ENCODE measurements at regions not wholly inside any gene's neighbourhood (a gene's known extent, or its start where the extent isn't known, plus 50 kb on each side); places are given as distances from the start of the nearest gene placed in this dataset.
"Not testable (repeated sequence)": the region's sequence is repeated elsewhere in the genome, so short reads cannot be mapped to it uniquely, and the experiment has no call there.

DNA sequence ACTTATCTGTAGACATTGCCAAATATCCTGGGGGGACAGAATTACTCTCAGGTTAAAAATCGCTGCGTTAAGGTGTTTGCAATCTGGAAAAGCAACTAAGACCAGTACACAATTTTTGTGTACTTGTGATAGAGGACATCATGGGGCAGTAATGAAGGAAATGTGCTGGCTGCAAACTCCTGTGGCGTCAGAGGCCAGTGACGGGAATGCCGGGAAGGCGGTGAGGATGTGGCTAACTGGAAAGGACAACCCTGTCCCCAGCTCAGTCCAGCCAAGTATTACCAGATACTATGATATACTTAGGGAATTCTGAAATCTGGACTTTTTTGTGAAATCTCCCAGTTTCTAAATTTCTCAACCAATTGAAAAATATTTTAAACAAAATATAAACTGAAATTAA is 103.1 kb upstream of the NANOS1 start:
- Histone ChIP-seq H3K4me1 (no peaks in the 10 kb centered on the region), H3K36me3 (no peaks in the 10 kb centered on the region), H3K4me3 (no peak overlapping the region), H3K9me3 (no peaks in the 10 kb centered on the region), H3K27me3 (no peaks in the 10 kb centered on the region), H3K27ac (no peak overlapping the region)
- intact Hi-C loops (cut with DNase I; ENCODE audit: low total_unique reads), result no loop called here
- in situ Hi-C loops (cut with MboI; ENCODE audit: low sequenced_read_pairs in 4 of 4), result no loop called here
- no peak for DNase-seq
- no peak for TF ChIP-seq POLR2A (IDR thresholded peaks at IDR 0.05)
- no peak for TF ChIP-seq CTCF (IDR thresholded peaks at IDR 0.05 in 4 of 5, conservative IDR thresholded peaks at IDR 0.05 in 1 of 5)
- no peak for ATAC-seq

DNA sequence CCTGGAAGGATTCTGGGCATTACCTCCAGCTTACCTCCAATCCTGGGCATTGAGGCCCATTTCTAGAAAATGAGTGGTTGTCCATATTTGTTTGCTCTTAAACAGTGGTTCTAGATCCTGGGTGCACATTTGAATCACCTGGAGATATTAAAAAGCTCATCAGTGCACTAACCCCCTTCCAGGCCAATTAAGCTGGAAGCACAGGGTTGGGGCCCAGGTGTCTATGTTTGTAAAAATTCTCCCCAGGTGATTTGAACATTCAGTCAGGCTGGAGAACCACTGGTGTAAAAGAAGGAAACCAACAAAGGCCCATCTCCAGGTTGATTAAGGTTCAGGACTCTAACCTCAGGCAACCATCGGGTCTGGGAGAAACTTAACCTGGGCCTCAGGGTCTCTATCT is 102.6 kb upstream of the NANOS1 start:
- intact Hi-C loops (cut with DNase I; ENCODE audit: low total_unique reads), result no loop called here
- no peaks in the 10 kb centered on the region for H3K36me3 ChIP-seq
- TF ChIP-seq POLR2A (IDR thresholded peaks at IDR 0.05) (no peak), CTCF (IDR thresholded peaks at IDR 0.05 in 4 of 5, conservative IDR thresholded peaks at IDR 0.05 in 1 of 5) (no peak)
- H3K27me3 ChIP-seq, result no peaks in the 10 kb centered on the region
- DNase-seq (no peak), ATAC-seq (no peak)
- peaks cover 0 to 4% (median 0%) of the 10 kb centered on the region in 3 donors for H3K9me3 ChIP-seq
- H3K4me1 ChIP-seq, result no peaks in the 10 kb centered on the region
- in situ Hi-C loops (cut with MboI; ENCODE audit: low sequenced_read_pairs in 4 of 4), result no loop called here
- H3K27ac ChIP-seq, result no peak overlapping the region
- no peak overlapping the region for H3K4me3 ChIP-seq

GRCh38 chr10:118927321-118927720 is 102.2 kb upstream of the NANOS1 start:
- TF ChIP-seq POLR2A (IDR thresholded peaks at IDR 0.05), result no peak
- TF ChIP-seq CTCF (IDR thresholded peaks at IDR 0.05 in 4 of 5, conservative IDR thresholded peaks at IDR 0.05 in 1 of 5), result no peak
- in situ Hi-C loops (cut with MboI; ENCODE audit: low sequenced_read_pairs in 4 of 4), result no loop called here
- no peak for DNase-seq
- H3K4me1 ChIP-seq, result no peaks in the 10 kb centered on the region
- H3K27me3 ChIP-seq, result no peaks in the 10 kb centered on the region
- H3K4me3 ChIP-seq, result no peak overlapping the region
- peak in 1 of 2 donors; percentile 45 for ATAC-seq
- H3K9me3 ChIP-seq, result peaks cover 0 to 5% (median 0%) of the 10 kb centered on the region in 3 donors
- intact Hi-C loops (cut with DNase I; ENCODE audit: low total_unique reads), result no loop called here
- H3K36me3 ChIP-seq, result no peaks in the 10 kb centered on the region
- peak overlapping the region in 1 of 4 donors; percentile 17 for H3K27ac ChIP-seq

- Histone ChIP-seq H3K4me3 (peak overlapping the region in 1 of 4 donors; percentile 7), H3K4me1 (no peaks in the 10 kb centered on the region), H3K27me3 (no peaks in the 10 kb centered on the region), H3K9me3 (peaks cover 0 to 5% (median 0%) of the 10 kb centered on the region in 3 donors), H3K27ac (no peak overlapping the region), H3K36me3 (no peaks in the 10 kb centered on the region)
- DNase-seq, result no peak
- no peak for ATAC-seq
- in situ Hi-C loops (cut with MboI; ENCODE audit: low sequenced_read_pairs in 4 of 4), result no loop called here
- TF ChIP-seq CTCF (IDR thresholded peaks at IDR 0.05 in 4 of 5, conservative IDR thresholded peaks at IDR 0.05 in 1 of 5), result no peak
- TF ChIP-seq POLR2A (IDR thresholded peaks at IDR 0.05), result no peak
- intact Hi-C loops (cut with DNase I; ENCODE audit: low total_unique reads), result no loop called here
These were observed 98.9 kb upstream of the NANOS1 start for GRCh38 chr10:118930614-118931013.

GRCh38 chr10:118931436-118931835 is 98.1 kb upstream of the NANOS1 start:
- peaks cover 0 to 5% (median 0%) of the 10 kb centered on the region in 3 donors for H3K9me3 ChIP-seq
- no peaks in the 10 kb centered on the region for H3K4me1 ChIP-seq
- DNase-seq, result no peak
- H3K27me3 ChIP-seq, result no peaks in the 10 kb centered on the region
- no peak for ATAC-seq
- intact Hi-C loops (cut with DNase I; ENCODE audit: low total_unique reads) (no loop called here), in situ Hi-C loops (cut with MboI; ENCODE audit: low sequenced_read_pairs in 4 of 4) (no loop called here)
- no peak overlapping the region for H3K27ac ChIP-seq
- TF ChIP-seq CTCF (IDR thresholded peaks at IDR 0.05 in 4 of 5, conservative IDR thresholded peaks at IDR 0.05 in 1 of 5) (no peak), POLR2A (IDR thresholded peaks at IDR 0.05) (no peak)
- H3K36me3 ChIP-seq, result no peaks in the 10 kb centered on the region
- no peak overlapping the region for H3K4me3 ChIP-seq

- ATAC-seq; H3K36me3 ChIP-seq; H3K9me3 ChIP-seq; H3K27ac ChIP-seq; H3K4me1 ChIP-seq; in situ Hi-C loops (cut with MboI; ENCODE audit: low sequenced_read_pairs in 4 of 4); DNase-seq; intact Hi-C loops (cut with DNase I; ENCODE audit: low total_unique reads); H3K4me3 ChIP-seq; H3K27me3 ChIP-seq: not testable (repeated sequence)
These were observed 97.4 kb upstream of the NANOS1 start for GRCh38 chr10:118932154-118932553.

Data from gastrocnemius medialis (tissue), 4 donors.